ENCODE measurements at regions not wholly inside any gene's neighbourhood (a gene's known extent, or its start where the extent isn't known, plus 50 kb on each side); places are given as distances from the start of the nearest gene placed in this dataset.

GRCh38 chr18:6479699-6480098 is 65.0 kb upstream of the L3MBTL4 start:
- Histone ChIP-seq H3K4me3 (no peak overlapping the region), H3K27ac (no peak overlapping the region), H3K36me3 (no peaks in the 10 kb centered on the region), H3K27me3 (replicated peaks in 1 of 7) (no peaks in the 10 kb centered on the region), H3K4me1 (peaks cover 0 to 8% (median 5%) of the 10 kb centered on the region in 6 donors), H3K9me3 (no peaks in the 10 kb centered on the region)
- TF ChIP-seq POLR2AphosphoS5 (IDR thresholded peaks at IDR 0.05) (no peak), POLR2A (IDR thresholded peaks at IDR 0.05) (no peak), CTCF (IDR thresholded peaks at IDR 0.05 in 8 of 11, conservative IDR thresholded peaks at IDR 0.05 in 3 of 11) (no peak)
- intact Hi-C loops (cut with DNase I; ENCODE audit: low total_unique reads), result loop anchor here (5.0 kb wide), 1 partner anchor 602 kb away; no protein-coding TSS in a partner anchor
- WGBS, 5 donors, result 86 to 92% (median 89%) methylated on average over 4 of the region's 4 CpGs
- no peak for DNase-seq

- Histone ChIP-seq H3K9me3 (no peaks in the 10 kb centered on the region), H3K4me1 (peaks cover 0 to 8% (median 5%) of the 10 kb centered on the region in 6 donors), H3K36me3 (no peaks in the 10 kb centered on the region), H3K4me3 (no peak overlapping the region), H3K27ac (no peak overlapping the region), H3K27me3 (replicated peaks in 1 of 7) (peaks cover 0 to 5% (median 0%) of the 10 kb centered on the region in 7 donors)
- 16 to 24% (median 19%) methylated on average over 15 of the region's 15 CpGs for WGBS, 5 donors
- TF ChIP-seq CTCF (IDR thresholded peaks at IDR 0.05 in 8 of 11, conservative IDR thresholded peaks at IDR 0.05 in 3 of 11) (peak; percentile 38 to 81 (median 68)), POLR2A (IDR thresholded peaks at IDR 0.05) (no peak), POLR2AphosphoS5 (IDR thresholded peaks at IDR 0.05) (peak; percentile 31 to 54 (median 51))
- DNase-seq, result peak; percentile 82
- intact Hi-C loops (cut with DNase I; ENCODE audit: low total_unique reads), result loop anchor here (5.0 kb wide), 1 partner anchor 605 kb away; no protein-coding TSS in a partner anchor
These were observed 67.7 kb upstream of the L3MBTL4 start for GRCh38 chr18:6482198-6482977.

GRCh38 chr18:6484659-6485058 is 69.9 kb upstream of the L3MBTL4 start:
- intact Hi-C loops (cut with DNase I; ENCODE audit: low total_unique reads), result loop anchor here (5.0 kb wide), 1 partner anchor 607 kb away; no protein-coding TSS in a partner anchor
- TF ChIP-seq POLR2A (IDR thresholded peaks at IDR 0.05) (no peak), CTCF (IDR thresholded peaks at IDR 0.05 in 8 of 11, conservative IDR thresholded peaks at IDR 0.05 in 3 of 11) (no peak), POLR2AphosphoS5 (IDR thresholded peaks at IDR 0.05) (no peak)
- 75 to 88% (median 82%) methylated on average over 2 of the region's 2 CpGs for WGBS, 5 donors
- no peak overlapping the region for H3K27ac ChIP-seq
- H3K9me3 ChIP-seq, result no peaks in the 10 kb centered on the region
- no peak overlapping the region for H3K4me3 ChIP-seq
- peaks cover 0 to 8% (median 5%) of the 10 kb centered on the region in 6 donors for H3K4me1 ChIP-seq
- H3K27me3 ChIP-seq (replicated peaks in 1 of 7), result peaks cover 0 to 5% (median 0%) of the 10 kb centered on the region in 7 donors
- H3K36me3 ChIP-seq, result no peaks in the 10 kb centered on the region
- no peak for DNase-seq

- Histone ChIP-seq H3K4me1 (peaks cover 0 to 8% (median 5%) of the 10 kb centered on the region in 6 donors), H3K27me3 (replicated peaks in 1 of 7) (peaks cover 0 to 5% (median 0%) of the 10 kb centered on the region in 7 donors), H3K4me3 (no peak overlapping the region), H3K36me3 (no peaks in the 10 kb centered on the region), H3K9me3 (no peaks in the 10 kb centered on the region), H3K27ac (no peak overlapping the region)
- no peak for TF ChIP-seq POLR2A (IDR thresholded peaks at IDR 0.05)
- no peak for TF ChIP-seq POLR2AphosphoS5 (IDR thresholded peaks at IDR 0.05)
- no peak for TF ChIP-seq CTCF (IDR thresholded peaks at IDR 0.05 in 8 of 11, conservative IDR thresholded peaks at IDR 0.05 in 3 of 11)
- intact Hi-C loops (cut with DNase I; ENCODE audit: low total_unique reads), result no loop called here
- 43 to 58% (median 51%) methylated on average over 3 of the region's 3 CpGs for WGBS, 5 donors
- no peak for DNase-seq
These were observed 71.6 kb upstream of the L3MBTL4 start for GRCh38 chr18:6486313-6486712.
